Hematopoietic multipotent progenitor cell treated with erythropoietin and hydrocortisone succinate and interleukin-3 and kit ligand, for 15 days (in vitro differentiated cells): ENCODE measurements at regions not wholly inside any gene's neighbourhood (a gene's known extent, or its start where the extent isn't known, plus 50 kb on each side); places are given as distances from the start of the nearest gene placed in this dataset.

Source experiments
- DNase-seq: peaks from one replicate; pipeline ENCODE4 v3.0.0-alpha.2; 2015; ENCODE audit warnings: low spot score

- DNase-seq = no peak
These were observed 70.2 kb upstream of the BCOR start for GRCh38 chrX:40167850-40168479.

DNA sequence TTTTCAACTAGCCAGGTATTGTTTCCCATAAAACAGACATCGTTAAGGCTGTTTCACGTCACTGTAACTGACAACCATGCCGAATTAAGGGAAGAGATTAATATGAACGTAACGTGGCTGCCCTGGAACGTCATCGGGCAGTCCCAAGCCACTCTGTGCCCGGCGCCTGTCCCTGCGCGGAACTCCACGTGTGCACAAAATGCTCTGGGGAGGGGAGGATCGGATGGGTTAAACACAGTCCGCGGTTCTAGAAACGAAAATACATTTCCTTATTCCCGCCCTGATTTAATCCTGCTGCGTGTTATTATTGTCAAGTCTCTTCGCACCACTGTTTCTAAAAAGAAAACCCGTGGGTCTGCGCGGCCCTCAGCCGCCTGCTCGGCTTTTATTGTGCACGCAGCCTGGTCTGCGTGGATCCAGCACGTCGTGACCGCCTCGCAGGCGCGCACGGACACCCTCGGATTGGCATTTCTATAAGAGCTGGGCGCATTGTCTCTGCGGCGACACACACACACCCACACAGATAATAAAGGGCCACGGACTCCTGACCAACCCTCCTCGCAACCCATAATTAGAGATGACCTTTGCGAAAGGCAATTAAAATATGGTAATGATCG is 69.6 kb upstream of the BCOR start:
- DNase-seq = no peak

- DNase-seq = no peak
These were observed 68.8 kb upstream of the BCOR start for GRCh38 chrX:40166582-40166981.

- no peak for DNase-seq
These were observed 68.1 kb upstream of the BCOR start for GRCh38 chrX:40165861-40166260.

- no peak for DNase-seq
These were observed 67.4 kb upstream of the BCOR start for GRCh38 chrX:40165206-40165605.

- DNase-seq = no peak
These were observed 67.0 kb upstream of the BCOR start for GRCh38 chrX:40164751-40165150.

DNA sequence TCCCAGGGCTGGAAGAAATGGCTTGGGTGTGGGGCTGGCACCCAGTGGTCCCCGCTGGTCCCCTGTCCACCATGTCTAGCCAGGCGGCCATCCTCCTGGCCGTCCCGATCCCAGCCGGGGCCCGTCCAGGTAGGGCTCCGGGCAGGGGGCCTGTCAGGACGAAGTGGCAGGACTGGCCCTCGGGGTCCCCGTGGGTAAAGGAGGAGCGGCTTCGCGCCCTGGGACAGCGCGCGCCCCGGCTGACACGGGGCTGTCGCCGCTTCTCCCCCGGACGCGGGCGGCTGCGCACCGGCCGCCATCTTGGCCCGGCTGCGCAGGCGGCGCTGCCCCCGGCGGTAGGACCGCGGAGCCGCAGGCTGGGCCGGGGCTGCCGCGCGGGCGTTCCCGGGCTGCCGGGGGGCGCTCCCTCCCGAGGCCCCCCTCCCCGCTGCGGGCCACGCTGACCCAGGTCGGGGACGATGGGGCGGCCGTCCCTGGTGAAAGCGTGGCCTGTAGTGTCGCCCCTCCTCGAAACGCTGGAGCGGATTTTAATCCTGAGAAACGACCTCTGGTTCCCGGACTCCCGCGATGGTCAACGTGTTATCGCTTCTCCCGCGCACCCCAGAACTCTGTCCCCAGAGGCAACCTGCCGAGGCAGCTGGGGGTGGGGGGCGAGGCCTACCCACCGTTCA is 60.4 kb upstream of the BCOR start:
- peak; percentile 36 for DNase-seq

DNA sequence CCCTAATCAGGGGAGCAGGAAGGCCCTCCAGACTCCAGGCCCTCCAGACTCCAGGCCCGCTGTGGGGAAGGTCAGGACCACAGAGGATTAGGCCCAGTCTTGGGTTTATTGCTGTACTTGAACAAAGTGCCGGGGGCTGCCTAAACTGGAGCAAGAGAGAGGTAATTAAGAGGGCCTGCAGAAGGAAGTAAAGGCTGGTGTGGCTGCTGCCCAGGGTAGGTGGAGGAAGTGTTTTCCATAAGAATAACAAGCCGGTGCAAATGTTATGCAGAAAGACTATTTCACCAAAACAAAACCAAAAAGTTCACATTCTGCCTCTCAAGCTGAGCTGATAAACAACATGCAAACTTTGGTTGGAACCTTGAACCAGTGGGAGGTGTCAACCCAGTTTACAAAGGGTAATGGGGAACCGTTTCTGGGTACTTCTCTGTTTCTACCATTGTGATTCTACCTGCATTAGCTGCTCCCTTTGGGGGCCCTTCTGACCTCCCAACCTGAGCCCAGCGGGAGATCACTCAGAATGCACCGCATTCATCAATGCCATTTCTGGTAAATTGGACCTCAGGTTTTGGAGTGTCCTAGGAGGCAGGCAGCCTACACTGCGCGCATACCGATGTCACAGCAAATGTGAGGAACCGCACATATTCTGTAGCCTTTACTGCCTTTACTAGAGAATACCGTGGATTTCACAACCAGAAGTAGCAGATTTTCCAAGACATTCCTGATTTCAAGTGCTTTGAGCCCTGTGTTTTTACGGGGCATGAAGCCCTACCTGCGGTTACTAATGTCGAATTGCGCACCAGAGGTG is 59.7 kb upstream of the BCOR start:
- DNase-seq = no peak

- DNase-seq = no peak
These were observed 58.9 kb upstream of the BCOR start for GRCh38 chrX:40156470-40157227.

- no peak for DNase-seq
These were observed 58.1 kb upstream of the BCOR start for GRCh38 chrX:40155589-40156469.

DNA sequence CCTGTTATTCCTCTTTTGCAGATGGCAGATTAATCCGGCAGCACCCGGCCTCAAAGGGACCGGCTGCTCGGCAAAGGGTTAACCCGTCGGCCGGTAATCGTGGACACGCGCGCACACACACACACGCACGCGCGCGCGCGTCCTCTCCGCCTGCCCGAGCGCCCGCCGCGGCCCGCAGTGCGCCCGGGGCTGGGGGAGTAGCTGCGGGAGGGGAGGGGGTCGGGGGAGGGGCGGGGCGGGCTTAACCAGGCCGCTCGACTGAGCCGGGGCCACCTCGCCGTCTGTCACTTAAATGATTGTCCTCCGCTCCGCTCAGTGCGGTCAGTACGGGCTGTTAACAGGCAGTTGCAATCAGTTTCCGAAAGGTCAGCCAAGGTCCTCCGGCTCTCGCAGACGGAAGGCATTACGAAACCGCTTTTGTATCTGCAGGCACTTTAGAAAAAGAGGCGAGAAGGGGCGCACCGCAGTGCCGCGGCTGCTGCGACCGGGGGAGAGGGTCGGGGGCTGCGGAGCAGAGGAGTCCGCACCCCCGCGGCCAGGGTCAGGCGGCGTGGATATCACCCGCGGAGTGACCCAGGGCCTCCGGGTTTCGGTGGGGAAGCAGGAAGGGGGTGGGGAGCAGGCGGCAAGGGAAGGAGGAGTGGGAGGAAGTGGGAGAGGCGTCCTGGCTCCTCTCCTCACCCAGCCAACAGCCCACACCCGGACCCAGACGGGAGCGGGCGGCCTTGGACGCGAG is 57.3 kb upstream of the BCOR start:
- no peak for DNase-seq

DNA sequence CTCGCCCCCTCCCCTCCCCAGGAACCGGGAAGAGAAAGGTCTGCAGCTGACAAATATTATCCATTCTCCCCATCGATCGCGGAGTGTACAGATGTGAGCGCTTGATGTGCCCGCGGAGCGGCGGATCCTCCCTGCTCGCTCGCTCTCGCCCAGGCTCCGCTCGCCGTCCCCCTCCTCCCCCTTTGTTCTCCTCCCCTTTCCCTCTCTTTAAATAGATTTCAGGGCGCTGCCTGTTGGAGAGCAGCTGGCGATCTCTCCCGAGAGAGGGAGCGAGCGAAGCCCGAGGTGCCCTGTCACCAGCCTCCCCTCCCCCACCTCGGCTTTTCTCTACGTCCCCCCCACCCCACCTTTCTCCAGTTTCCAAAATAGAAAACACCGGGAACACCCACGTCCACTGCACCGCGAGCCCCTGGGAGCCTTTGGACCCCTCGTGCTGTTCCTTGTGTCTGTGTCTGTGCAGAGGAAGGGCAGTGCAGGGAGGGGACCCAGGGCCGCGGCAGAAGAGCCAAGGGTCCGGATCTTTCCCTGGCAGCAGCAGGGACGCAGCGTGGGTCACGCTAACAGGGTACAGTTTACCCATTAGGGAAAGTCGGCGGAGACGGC is 56.6 kb upstream of the BCOR start:
- DNase-seq = no peak

DNA sequence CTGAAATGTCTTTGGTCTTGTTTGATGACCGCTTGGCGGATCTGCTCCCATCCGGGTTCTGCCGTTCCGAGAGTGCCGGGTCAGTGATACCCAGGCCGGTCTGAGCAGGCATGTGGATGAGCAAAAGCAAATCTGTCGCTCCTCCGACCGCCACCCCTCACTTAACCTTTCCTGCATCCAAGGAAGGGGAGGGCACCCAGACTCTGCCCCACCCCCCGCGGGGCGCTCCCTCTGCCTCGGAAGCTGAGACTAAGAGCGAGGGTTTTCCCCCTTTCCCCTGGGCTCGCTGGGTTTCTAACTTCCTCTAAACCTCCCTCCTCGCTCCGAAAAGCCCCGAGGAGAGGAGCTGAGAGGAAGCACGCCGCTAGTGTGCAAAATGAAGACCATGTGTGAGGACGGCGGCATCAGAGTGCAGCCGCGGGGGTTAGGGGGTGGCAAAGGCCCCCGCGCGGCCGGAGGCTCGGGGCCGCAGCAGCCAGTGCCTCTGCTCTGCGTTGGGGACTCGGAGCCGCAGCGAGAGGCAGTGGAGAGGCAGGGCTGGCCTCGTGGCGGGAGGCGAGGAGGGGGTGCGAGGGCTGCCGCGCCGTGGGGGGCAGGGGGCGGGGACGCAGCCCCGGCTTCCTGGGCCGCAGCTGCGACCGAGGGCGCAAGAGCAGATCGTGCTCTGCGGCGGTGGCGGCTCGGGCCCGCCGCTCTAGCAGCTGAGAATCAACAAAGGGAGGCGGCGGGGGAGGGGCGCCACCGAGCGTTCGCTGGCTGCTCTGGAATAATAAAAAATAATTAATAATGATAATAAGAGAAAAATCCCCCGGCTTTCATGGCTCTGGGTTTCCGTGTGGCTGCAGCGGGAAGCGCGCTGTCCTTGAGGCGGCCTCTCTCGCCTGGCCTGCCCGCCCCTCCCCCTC is 55.8 kb upstream of the BCOR start:
- peak; percentile 59 for DNase-seq

DNA sequence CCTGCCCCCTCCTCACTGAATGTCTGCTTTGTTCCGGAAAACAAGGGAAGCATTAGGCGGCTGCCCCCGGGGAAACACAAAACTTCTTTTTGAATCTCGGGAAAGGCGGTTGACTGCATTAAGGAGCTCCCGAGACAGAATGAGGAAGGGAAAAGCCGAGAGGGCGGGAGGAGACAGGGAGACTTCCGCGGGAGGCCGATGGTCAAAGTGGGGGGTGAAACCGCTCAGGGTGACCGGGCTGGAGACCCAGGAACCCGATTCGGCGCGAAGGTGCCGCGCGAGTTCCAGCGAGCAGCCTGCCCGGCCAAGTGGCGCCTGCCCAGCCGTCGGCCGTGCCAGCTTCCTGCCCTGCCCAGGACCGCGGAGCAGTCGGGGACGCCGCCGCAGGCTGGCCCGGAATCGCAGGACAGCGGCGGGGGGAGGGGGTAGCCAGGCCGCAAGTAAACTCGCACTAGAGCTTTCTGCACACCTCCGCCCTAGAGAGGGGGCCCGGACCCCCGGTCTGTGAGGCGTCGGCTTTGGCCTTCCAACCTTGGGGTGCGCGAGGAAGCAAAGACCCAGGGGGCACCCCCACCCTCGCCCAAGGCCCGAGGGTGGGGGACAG is 55.1 kb upstream of the BCOR start:
- DNase-seq = no peak

- DNase-seq = peak; percentile 43
These were observed 54.5 kb upstream of the BCOR start for GRCh38 chrX:40152173-40152711.

DNA sequence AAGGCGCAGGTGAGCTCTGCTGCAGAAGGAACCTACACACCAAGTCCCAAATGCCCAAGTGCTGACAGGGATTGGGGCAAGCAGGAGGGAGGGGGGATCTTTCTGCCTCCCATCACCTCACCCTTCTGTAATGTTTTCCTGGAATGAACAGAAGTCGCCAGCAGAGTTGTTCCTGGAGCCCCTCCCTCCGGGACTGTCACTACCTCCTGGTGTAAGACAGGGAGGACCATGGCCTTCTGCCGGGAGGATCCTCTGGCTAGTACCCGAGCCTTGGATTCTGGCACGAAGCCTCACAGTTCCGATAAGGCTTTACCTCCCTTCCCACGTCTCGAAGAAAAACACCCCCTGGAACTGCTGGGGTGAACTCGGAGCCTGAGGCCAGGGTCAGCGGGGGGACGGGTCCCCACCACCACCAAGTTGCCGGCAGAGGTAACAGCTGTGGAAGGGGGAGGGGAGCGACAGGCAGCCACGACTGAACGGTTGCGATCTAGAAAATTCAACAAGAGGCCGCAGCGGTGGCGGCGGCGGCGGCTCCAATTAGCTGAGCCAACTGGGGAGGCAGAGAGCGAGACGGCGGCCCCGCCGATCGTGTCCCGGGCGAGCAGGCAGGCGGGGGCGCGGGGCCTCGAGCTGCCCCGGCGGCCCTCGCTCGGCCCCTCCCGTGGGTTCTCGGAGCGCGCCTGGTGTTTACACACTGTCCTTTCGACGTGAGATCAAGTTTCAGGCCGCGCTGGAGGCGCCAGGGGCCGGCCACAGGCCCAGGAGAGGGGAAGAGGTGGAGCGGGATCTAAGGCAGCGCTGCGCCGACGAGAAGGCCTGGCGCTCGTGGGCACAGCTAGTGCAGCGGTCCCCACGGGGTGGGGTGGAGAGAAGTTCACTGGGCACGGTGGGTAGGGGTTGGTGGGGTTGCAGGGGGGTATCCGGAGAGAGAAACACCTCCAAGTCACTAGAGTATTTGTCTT is 53.7 kb upstream of the BCOR start:
- no peak for DNase-seq

DNA sequence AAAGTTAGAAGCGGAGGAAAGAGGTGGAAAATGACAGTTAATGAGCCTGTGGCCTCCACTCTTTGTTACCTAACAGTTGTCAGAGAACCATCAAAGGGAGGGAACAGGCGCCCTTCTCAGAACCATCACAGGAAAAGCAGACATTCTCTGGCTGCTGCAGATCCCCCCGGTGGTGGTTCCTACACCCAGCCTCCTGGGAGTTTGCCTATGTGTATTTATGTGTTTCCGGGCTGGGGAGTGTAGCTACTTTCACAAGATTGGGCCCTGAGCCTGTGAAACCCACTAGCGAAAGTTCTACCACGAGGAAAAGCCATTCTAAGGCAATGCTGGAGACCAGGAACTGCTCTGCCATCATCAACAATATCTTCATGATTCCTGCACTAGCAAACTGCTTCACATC is 52.7 kb upstream of the BCOR start:
- DNase-seq = no peak
